ENCODE measurements at regions not wholly inside any gene's neighbourhood (a gene's known extent, or its start where the extent isn't known, plus 50 kb on each side); places are given as distances from the start of the nearest gene placed in this dataset.

DNA sequence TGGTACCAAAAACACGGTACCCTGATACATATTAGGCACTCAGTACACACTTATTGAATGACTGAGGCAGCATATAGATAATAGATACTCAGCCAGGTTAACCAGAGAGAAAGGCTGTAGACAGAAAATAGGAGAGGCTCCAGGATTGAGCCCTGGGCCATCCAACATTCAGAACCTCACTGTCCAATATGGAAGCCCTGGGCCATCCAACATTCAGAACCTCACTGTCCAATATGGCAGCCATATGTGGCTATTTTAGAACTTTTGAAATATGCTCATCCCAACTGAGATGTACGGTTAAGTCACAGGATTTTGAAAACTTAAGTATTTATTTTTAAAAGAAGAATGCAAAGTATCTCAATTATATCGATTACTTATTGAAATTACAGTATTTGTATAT, 142.5 kb upstream of the ID4 start:
- peaks cover 19 to 29% of the 10 kb centered on the region in 2 donors for H3K27me3 ChIP-seq (ENCODE audit: control insufficient read depth in 2 of 2, insufficient read depth in 2 of 2, low read length in 2 of 2)
- H3K27ac Mint-ChIP-seq, result no peak overlapping the region
- H3K36me3 ChIP-seq (replicated peaks in 1 of 2; ENCODE audit: control insufficient read depth in 1 of 2, insufficient read depth in 2 of 2, low read length in 2 of 2), result no peaks in the 10 kb centered on the region
- intact Hi-C loops (cut with micrococcal nuclease), result no loop called here
- no peaks in the 10 kb centered on the region for H3K4me1 ChIP-seq (ENCODE audit: control insufficient read depth in 1 of 2, insufficient read depth in 2 of 2, low read length in 2 of 2)
- TF ChIP-seq, protein P1, sequence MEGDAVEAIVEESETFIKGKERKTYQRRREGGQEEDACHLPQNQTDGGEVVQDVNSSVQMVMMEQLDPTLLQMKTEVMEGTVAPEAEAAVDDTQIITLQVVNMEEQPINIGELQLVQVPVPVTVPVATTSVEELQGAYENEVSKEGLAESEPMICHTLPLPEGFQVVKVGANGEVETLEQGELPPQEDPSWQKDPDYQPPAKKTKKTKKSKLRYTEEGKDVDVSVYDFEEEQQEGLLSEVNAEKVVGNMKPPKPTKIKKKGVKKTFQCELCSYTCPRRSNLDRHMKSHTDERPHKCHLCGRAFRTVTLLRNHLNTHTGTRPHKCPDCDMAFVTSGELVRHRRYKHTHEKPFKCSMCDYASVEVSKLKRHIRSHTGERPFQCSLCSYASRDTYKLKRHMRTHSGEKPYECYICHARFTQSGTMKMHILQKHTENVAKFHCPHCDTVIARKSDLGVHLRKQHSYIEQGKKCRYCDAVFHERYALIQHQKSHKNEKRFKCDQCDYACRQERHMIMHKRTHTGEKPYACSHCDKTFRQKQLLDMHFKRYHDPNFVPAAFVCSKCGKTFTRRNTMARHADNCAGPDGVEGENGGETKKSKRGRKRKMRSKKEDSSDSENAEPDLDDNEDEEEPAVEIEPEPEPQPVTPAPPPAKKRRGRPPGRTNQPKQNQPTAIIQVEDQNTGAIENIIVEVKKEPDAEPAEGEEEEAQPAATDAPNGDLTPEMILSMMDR (IDR thresholded peaks at IDR 0.05), result no peak
- H2AFZ ChIP-seq (ENCODE audit: insufficient read depth, low read depth, low read length, poor library complexity, severe bottlenecking), result no peak overlapping the region
- H4K20me1 ChIP-seq (ENCODE audit: insufficient read depth, low read length), result no peaks in the 10 kb centered on the region
- peaks cover 20 to 28% (median 21%) of the 10 kb centered on the region in 3 donors for H3K27me3 Mint-ChIP-seq (ENCODE audit: low read depth in 3 of 3)
- H3K27ac ChIP-seq (ENCODE audit: low read depth in 1 of 2, low read length in 2 of 2), result no peak overlapping the region
- DNase-seq, result no peak
- no peaks in the 10 kb centered on the region for H3K36me3 Mint-ChIP-seq
- H3K4me3 Mint-ChIP-seq, result no peak overlapping the region
- no peaks in the 10 kb centered on the region for H3K4me1 Mint-ChIP-seq
- no peak overlapping the region for H3K9ac ChIP-seq (ENCODE audit: insufficient read depth, low read length, poor library complexity, severe bottlenecking)
- no peak overlapping the region for H3K4me2 ChIP-seq (replicated peaks; ENCODE audit: extremely low read depth, low read length, poor library complexity, severe bottlenecking)
- WGBS (ENCODE audit: insufficient coverage), result no CpG with 5 or more reads among the region's 3 CpGs
- H3K4me3 ChIP-seq (replicated peaks in 1 of 3; ENCODE audit: low read depth in 2 of 3, low read length in 3 of 3), result no peak overlapping the region
- H3K9me3 Mint-ChIP-seq, result peaks cover 0 to 9% (median 3%) of the 10 kb centered on the region in 7 donors
- peaks cover 0 to 7% of the 10 kb centered on the region in 2 donors for H3K9me3 ChIP-seq (replicated peaks in 1 of 2; ENCODE audit: control insufficient read depth in 1 of 2, insufficient read depth in 1 of 2, low read length in 2 of 2)
- no peaks in the 10 kb centered on the region for H3K79me2 ChIP-seq (ENCODE audit: insufficient read depth, low read length)

DNA sequence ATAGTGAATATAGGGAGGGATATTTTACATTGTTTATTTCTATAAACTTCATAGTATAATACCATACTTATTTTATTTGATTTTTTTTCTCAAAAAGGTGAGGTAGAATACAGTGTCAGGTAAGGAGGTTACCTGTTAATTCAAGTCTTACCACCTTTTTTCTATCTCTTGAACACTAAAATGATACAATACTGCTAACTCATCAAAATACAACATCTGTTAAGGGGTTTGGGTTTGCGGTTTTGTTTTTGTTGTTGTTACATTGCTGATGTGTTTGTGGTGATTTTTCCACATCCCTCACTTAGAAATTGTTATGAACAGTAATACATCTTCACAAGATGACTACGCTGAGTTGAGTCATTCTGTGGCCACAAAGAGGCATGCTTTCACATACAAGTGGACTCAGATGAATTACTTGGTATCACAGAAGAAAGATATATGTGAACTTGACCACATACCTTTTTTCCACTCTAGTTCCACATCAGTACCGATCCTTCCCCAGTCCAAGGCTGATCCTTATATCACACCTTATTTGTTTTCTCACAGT, 139.4 kb upstream of the ID4 start:
- H3K9me3 ChIP-seq (replicated peaks in 1 of 2; ENCODE audit: control insufficient read depth in 1 of 2, insufficient read depth in 1 of 2, low read length in 2 of 2), result no peaks in the 10 kb centered on the region
- H3K27me3 ChIP-seq (ENCODE audit: control insufficient read depth in 2 of 2, insufficient read depth in 2 of 2, low read length in 2 of 2), result peaks cover 2 to 6% of the 10 kb centered on the region in 2 donors
- no peak overlapping the region for H2AFZ ChIP-seq (ENCODE audit: insufficient read depth, low read depth, low read length, poor library complexity, severe bottlenecking)
- Mint-ChIP-seq H3K9me3 (peaks cover 0 to 8% (median 2%) of the 10 kb centered on the region in 7 donors), H3K4me3 (no peak overlapping the region), H3K27ac (no peak overlapping the region), H3K4me1 (no peaks in the 10 kb centered on the region), H3K27me3 (ENCODE audit: low read depth in 3 of 3) (peaks cover 0 to 4% (median 1%) of the 10 kb centered on the region in 3 donors), H3K36me3 (no peaks in the 10 kb centered on the region)
- no peak overlapping the region for H3K27ac ChIP-seq (ENCODE audit: low read depth in 1 of 2, low read length in 2 of 2)
- intact Hi-C loops (cut with micrococcal nuclease), result no loop called here
- WGBS (ENCODE audit: insufficient coverage), result no CpG with 5 or more reads among the region's 3 CpGs
- no peak for DNase-seq
- H3K36me3 ChIP-seq (replicated peaks in 1 of 2; ENCODE audit: control insufficient read depth in 1 of 2, insufficient read depth in 2 of 2, low read length in 2 of 2), result no peaks in the 10 kb centered on the region
- H3K9ac ChIP-seq (ENCODE audit: insufficient read depth, low read length, poor library complexity, severe bottlenecking), result no peak overlapping the region
- H3K4me3 ChIP-seq (replicated peaks in 1 of 3; ENCODE audit: low read depth in 2 of 3, low read length in 3 of 3), result no peak overlapping the region
- no peaks in the 10 kb centered on the region for H4K20me1 ChIP-seq (ENCODE audit: insufficient read depth, low read length)
- H3K79me2 ChIP-seq (ENCODE audit: insufficient read depth, low read length), result no peaks in the 10 kb centered on the region
- no peak overlapping the region for H3K4me2 ChIP-seq (replicated peaks; ENCODE audit: extremely low read depth, low read length, poor library complexity, severe bottlenecking)
- H3K4me1 ChIP-seq (ENCODE audit: control insufficient read depth in 1 of 2, insufficient read depth in 2 of 2, low read length in 2 of 2), result no peaks in the 10 kb centered on the region
- TF ChIP-seq, protein P1 (IDR thresholded peaks at IDR 0.05), result no peak

Measured in CD14-positive monocyte (primary cell).